ENCODE measurements at regions not wholly inside any gene's neighbourhood (a gene's known extent, or its start where the extent isn't known, plus 50 kb on each side); places are given as distances from the start of the nearest gene placed in this dataset.

- ATAC-seq, result no peak
- H3K9me3 Mint-ChIP-seq, result peaks cover 2% of the 10 kb centered on the region
- no peaks in the 10 kb centered on the region for H3K4me1 Mint-ChIP-seq
- no peak overlapping the region for H3K27ac Mint-ChIP-seq
- H3K4me3 Mint-ChIP-seq, result no peak overlapping the region
- DNase-seq (ENCODE audit: low spot score in 2 of 2), result no peak
- H3K36me3 Mint-ChIP-seq, result no peaks in the 10 kb centered on the region
These were observed 673.8 kb upstream of the FANCL start for GRCh38 chr2:58914733-58915505.

GRCh38 chr2:58913082-58913726 is 672.1 kb upstream of the FANCL start:
- H3K36me3 Mint-ChIP-seq, result no peaks in the 10 kb centered on the region
- H3K4me3 Mint-ChIP-seq, result no peak overlapping the region
- DNase-seq (ENCODE audit: low spot score in 2 of 2), result no peak
- peaks cover 2% of the 10 kb centered on the region for H3K9me3 Mint-ChIP-seq
- H3K27ac Mint-ChIP-seq, result no peak overlapping the region
- ATAC-seq, result no peak
- no peaks in the 10 kb centered on the region for H3K4me1 Mint-ChIP-seq

- H3K27ac Mint-ChIP-seq, result no peak overlapping the region
- H3K4me3 Mint-ChIP-seq, result no peak overlapping the region
- no peaks in the 10 kb centered on the region for H3K4me1 Mint-ChIP-seq
- no peaks in the 10 kb centered on the region for H3K36me3 Mint-ChIP-seq
- no peak for ATAC-seq
- peaks cover 2% of the 10 kb centered on the region for H3K9me3 Mint-ChIP-seq
- no peak for DNase-seq (ENCODE audit: low spot score in 2 of 2)
These were observed 670.8 kb upstream of the FANCL start for GRCh38 chr2:58911877-58912276.

- Mint-ChIP-seq H3K4me3 (no peak overlapping the region), H3K9me3 (peaks cover 5% of the 10 kb centered on the region), H3K36me3 (no peaks in the 10 kb centered on the region), H3K4me1 (no peaks in the 10 kb centered on the region), H3K27ac (no peak overlapping the region)
- DNase-seq (ENCODE audit: low spot score in 2 of 2), result no peak
- no peak for ATAC-seq
These were observed 667.5 kb upstream of the FANCL start for GRCh38 chr2:58908501-58909154.

- Mint-ChIP-seq H3K4me1 (no peaks in the 10 kb centered on the region), H3K27ac (no peak overlapping the region), H3K4me3 (no peak overlapping the region), H3K9me3 (peaks cover 3% of the 10 kb centered on the region), H3K36me3 (no peaks in the 10 kb centered on the region)
- no peak for ATAC-seq
- no peak for DNase-seq (ENCODE audit: low spot score in 2 of 2)
These were observed 666.5 kb upstream of the FANCL start for GRCh38 chr2:58907644-58908043.

- Mint-ChIP-seq H3K4me1 (no peaks in the 10 kb centered on the region), H3K9me3 (peaks cover 3% of the 10 kb centered on the region), H3K27ac (no peak overlapping the region), H3K36me3 (no peaks in the 10 kb centered on the region), H3K4me3 (no peak overlapping the region)
- DNase-seq (ENCODE audit: low spot score in 2 of 2) (no peak), ATAC-seq (no peak)
These were observed 665.0 kb upstream of the FANCL start for GRCh38 chr2:58906081-58906645.

- Mint-ChIP-seq H3K9me3 (peaks cover 7% of the 10 kb centered on the region), H3K4me3 (no peak overlapping the region), H3K36me3 (no peaks in the 10 kb centered on the region), H3K4me1 (no peaks in the 10 kb centered on the region), H3K27ac (no peak overlapping the region)
- DNase-seq (ENCODE audit: low spot score in 2 of 2), result no peak
- no peak for ATAC-seq
These were observed 663.0 kb upstream of the FANCL start for GRCh38 chr2:58904095-58904494.

- ATAC-seq, result no peak
- Mint-ChIP-seq H3K4me3 (no peak overlapping the region), H3K4me1 (no peaks in the 10 kb centered on the region), H3K9me3 (peaks cover 7% of the 10 kb centered on the region), H3K36me3 (no peaks in the 10 kb centered on the region), H3K27ac (no peak overlapping the region)
- DNase-seq (ENCODE audit: low spot score in 2 of 2), result no peak
These were observed 662.3 kb upstream of the FANCL start for GRCh38 chr2:58903427-58903826.

- DNase-seq (ENCODE audit: low spot score in 2 of 2) (no peak), ATAC-seq (no peak)
- no peaks in the 10 kb centered on the region for H3K36me3 Mint-ChIP-seq
- H3K4me3 Mint-ChIP-seq, result no peak overlapping the region
- peaks cover 7% of the 10 kb centered on the region for H3K9me3 Mint-ChIP-seq
- H3K27ac Mint-ChIP-seq, result no peak overlapping the region
- no peaks in the 10 kb centered on the region for H3K4me1 Mint-ChIP-seq
These were observed 659.3 kb upstream of the FANCL start for GRCh38 chr2:58900246-58901027.

GRCh38 chr2:58899692-58900091 is 658.6 kb upstream of the FANCL start:
- no peaks in the 10 kb centered on the region for H3K36me3 Mint-ChIP-seq
- ATAC-seq (no peak), DNase-seq (ENCODE audit: low spot score in 2 of 2) (no peak)
- peaks cover 7% of the 10 kb centered on the region for H3K9me3 Mint-ChIP-seq
- no peaks in the 10 kb centered on the region for H3K4me1 Mint-ChIP-seq
- H3K27ac Mint-ChIP-seq, result no peak overlapping the region
- H3K4me3 Mint-ChIP-seq, result no peak overlapping the region

GRCh38 chr2:58896638-58897037 is 655.5 kb upstream of the FANCL start:
- H3K9me3 Mint-ChIP-seq, result peaks cover 4% of the 10 kb centered on the region
- H3K4me3 Mint-ChIP-seq, result no peak overlapping the region
- no peak overlapping the region for H3K27ac Mint-ChIP-seq

GRCh38 chr2:58895857-58896256 is 654.7 kb upstream of the FANCL start:
- no peak for ATAC-seq
- H3K4me3 Mint-ChIP-seq, result no peak overlapping the region

More at GRCh38 chr2:58896638-58897037, 655.5 kb upstream of the FANCL start:
- no peak for DNase-seq (ENCODE audit: low spot score in 2 of 2)
- no peaks in the 10 kb centered on the region for H3K36me3 Mint-ChIP-seq
- ATAC-seq, result no peak
- no peaks in the 10 kb centered on the region for H3K4me1 Mint-ChIP-seq

GRCh38 chr2:58893656-58894351 is 652.7 kb upstream of the FANCL start:
- H3K9me3 Mint-ChIP-seq, result no peaks in the 10 kb centered on the region
- ATAC-seq (no peak), DNase-seq (ENCODE audit: low spot score in 2 of 2) (no peak)
- no peaks in the 10 kb centered on the region for H3K36me3 Mint-ChIP-seq
- H3K4me3 Mint-ChIP-seq, result no peak overlapping the region
- H3K4me1 Mint-ChIP-seq, result no peaks in the 10 kb centered on the region
- H3K27ac Mint-ChIP-seq, result no peak overlapping the region

More at GRCh38 chr2:58895857-58896256, 654.7 kb upstream of the FANCL start:
- DNase-seq (ENCODE audit: low spot score in 2 of 2), result no peak
- Mint-ChIP-seq H3K4me1 (no peaks in the 10 kb centered on the region), H3K9me3 (peaks cover 4% of the 10 kb centered on the region), H3K27ac (no peak overlapping the region), H3K36me3 (no peaks in the 10 kb centered on the region)

- Mint-ChIP-seq H3K27ac (no peak overlapping the region), H3K4me1 (no peaks in the 10 kb centered on the region), H3K4me3 (no peak overlapping the region), H3K9me3 (peaks cover 3% of the 10 kb centered on the region), H3K36me3 (no peaks in the 10 kb centered on the region)
- no peak for ATAC-seq
- DNase-seq (ENCODE audit: low spot score in 2 of 2), result no peak
These were observed 650.8 kb upstream of the FANCL start for GRCh38 chr2:58891828-58892377.
